GM10266 (cell line): ENCODE measurements at regions not wholly inside any gene's neighbourhood (a gene's known extent, or its start where the extent isn't known, plus 50 kb on each side); places are given as distances from the start of the nearest gene placed in this dataset.

ENCODE experiments used
- DNase-seq: peaks from one replicate; pipeline ENCODE4 v3.0.0; 2012; ENCODE audit errors: extremely low spot score
- TF ChIP-seq, protein P1 (sequence below): IDR thresholded peaks from 2 replicates; pipeline ENCODE4 v1.5.1; 2012; ENCODE audit warnings: mild to moderate bottlenecking, low read depth; ENCODE audit not compliant: control insufficient read depth, insufficient read depth; ENCODE audit errors: missing control alignments

DNA sequence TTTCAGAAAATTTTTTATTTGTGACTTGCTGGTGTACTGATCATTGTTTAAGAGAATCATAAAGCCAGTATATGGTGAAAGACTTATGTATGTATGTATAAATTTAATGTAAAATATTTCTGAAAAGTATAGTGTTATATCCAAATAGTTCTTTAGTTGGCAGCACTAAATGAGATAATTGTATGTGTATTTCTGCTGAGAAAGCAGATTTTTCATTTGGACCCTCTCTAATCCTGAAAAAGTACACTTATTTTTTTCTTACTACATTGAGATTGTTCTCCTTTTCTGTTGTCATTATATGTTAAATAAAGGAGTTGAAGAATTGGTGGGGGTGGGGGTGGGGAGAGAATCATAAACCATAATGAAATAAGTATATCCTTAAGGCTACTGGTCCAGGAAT, 324.9 kb upstream of the SUCLG2 start:
- TF ChIP-seq, protein P1, sequence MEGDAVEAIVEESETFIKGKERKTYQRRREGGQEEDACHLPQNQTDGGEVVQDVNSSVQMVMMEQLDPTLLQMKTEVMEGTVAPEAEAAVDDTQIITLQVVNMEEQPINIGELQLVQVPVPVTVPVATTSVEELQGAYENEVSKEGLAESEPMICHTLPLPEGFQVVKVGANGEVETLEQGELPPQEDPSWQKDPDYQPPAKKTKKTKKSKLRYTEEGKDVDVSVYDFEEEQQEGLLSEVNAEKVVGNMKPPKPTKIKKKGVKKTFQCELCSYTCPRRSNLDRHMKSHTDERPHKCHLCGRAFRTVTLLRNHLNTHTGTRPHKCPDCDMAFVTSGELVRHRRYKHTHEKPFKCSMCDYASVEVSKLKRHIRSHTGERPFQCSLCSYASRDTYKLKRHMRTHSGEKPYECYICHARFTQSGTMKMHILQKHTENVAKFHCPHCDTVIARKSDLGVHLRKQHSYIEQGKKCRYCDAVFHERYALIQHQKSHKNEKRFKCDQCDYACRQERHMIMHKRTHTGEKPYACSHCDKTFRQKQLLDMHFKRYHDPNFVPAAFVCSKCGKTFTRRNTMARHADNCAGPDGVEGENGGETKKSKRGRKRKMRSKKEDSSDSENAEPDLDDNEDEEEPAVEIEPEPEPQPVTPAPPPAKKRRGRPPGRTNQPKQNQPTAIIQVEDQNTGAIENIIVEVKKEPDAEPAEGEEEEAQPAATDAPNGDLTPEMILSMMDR = no peak
- no peak for DNase-seq

DNA sequence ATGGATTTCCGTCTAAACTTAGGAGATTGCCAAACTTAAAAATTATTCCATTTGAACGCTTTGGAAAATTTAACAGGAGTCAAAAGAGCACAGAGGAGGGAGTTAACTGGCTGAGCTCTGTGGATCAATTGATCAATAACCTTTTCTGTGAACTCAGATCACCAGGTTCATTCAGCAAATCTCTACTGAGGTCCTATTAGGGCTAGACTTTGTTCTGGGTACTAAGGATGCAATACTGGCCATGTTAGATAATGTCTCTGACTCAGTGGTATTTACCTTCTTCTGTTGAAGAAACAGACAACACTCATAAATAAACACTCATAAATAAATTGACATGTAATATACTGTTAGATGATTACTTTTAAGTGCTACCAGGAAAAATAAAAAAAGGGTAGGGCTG, 323.4 kb upstream of the SUCLG2 start:
- no peak for DNase-seq
- TF ChIP-seq, protein P1 = no peak

DNA sequence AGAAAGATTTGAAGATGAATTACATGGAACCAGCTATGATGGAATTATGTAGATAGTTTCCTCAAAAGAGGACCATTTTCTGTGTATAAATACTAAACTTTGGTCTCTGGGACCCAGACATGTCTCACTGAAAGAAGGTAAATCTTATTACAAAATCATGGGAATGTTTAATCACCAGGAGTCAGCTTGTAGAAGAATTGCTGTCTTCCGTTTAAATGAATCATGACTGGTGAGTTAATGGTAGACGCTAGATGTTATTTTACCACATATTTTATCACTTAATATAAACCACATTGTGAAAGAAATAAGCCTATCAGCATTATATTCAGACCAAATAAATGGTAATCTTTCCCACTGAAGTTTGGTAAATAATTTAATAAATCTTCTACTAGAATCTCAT, 322.3 kb upstream of the SUCLG2 start:
- DNase-seq = no peak
- TF ChIP-seq, protein P1 = no peak

DNA sequence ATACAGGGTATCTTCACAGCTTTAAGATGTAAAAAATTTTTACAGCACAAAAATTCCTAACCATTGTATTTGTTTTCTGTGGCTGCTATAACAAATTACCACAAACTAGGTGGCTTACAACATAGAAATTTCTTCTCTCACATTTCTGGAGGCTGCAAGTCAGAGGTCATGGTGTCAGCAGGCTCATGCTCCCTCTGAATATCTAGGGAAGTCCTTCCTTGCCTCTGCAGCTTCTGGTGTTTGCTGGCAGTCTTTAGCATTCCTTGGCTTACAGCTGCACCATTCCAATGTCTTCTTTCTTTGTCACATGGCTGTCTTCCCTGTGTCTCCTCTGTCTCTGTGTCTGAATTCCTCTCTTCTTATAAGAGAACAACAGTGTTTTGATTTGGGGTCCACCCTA, 310.2 kb upstream of the SUCLG2 start:
- DNase-seq = no peak
- TF ChIP-seq, protein P1 = no peak

DNA sequence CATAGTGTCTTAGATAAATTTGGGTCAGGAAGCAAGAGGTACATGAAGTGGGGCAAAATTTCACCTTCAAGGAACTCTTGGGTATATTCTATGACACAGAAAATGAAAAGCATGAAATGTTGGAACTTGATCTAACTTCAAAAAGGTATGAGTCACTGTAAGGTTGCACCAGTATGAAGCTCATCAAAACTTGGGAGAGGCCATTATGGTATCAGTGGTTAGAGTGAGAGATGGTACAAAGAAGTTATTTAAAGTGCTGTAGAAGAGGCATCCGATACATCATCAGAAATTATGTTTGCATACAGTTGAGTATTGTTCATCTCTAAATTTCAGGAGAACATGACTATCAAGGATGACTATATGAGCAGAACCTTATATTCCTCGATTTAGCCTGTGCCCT, 302.9 kb upstream of the SUCLG2 start:
- TF ChIP-seq, protein P1 = no peak
- DNase-seq = no peak

DNA sequence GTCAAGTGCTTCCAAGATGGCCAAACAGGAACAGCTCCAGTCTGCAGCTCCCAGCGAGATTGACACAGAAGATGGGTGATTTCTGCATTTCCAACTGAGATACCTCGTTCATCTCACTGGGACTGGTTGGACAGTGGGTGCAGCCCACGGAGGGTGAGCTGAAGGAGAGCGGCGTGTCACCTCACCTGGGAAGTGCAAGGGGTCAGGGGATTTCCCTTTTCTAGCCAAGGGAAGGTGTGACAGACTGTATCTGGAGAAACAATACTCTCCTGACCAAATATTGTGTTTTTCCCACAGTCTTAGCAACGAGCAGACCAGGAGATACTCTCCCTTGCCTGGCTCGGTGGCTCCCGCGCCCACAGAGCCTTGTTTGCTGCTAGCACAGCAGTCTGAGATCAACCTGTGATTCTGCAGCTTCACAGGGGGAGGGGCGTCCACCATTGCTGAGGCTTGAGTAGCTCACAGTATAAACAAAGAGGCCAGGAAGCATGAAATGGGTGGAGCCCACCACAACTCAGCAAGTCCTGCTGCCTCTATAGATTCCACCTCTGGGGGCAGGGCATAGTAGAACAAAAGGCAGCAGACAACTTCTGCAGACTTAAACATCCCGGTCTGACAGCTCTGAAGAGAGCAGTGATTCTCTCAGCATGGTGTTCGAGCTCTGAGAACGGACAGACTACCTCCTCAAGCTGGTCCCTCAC, 293.5 kb upstream of the SUCLG2 start:
- no peak for DNase-seq
- TF ChIP-seq, protein P1 = no peak

DNA sequence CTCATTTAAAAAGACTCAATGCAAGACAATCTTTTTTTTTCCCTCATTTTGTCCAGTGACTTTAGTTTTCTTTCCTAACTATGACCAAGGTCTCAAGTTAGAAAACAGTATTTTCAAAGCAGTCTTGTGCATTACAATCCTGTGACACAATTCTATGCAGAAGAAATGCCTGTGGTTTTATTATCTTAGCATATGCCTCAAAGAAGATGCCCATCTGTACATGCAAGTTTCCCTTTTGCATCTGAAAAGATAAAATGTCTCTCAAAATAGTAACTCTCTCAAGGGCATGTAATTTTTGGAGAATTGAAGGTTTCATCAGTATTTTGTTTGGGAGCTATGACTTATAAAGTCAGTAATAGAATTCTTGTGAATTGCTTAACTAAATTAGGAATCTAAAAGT, 292.0 kb upstream of the SUCLG2 start:
- TF ChIP-seq, protein P1 = no peak

More for the DNA sequence above, 292.0 kb upstream of the SUCLG2 start:
- DNase-seq = no peak
